Neural cell (in vitro differentiated cells): ENCODE measurements at regions not wholly inside any gene's neighbourhood (a gene's known extent, or its start where the extent isn't known, plus 50 kb on each side); places are given as distances from the start of the nearest gene placed in this dataset.
"Not testable (repeated sequence)": the region's sequence is repeated elsewhere in the genome, so short reads cannot be mapped to it uniquely, and the experiment has no call there.

Experiments
- H2AFZ ChIP-seq: fragments of 200-600, 300-800 bp; sonication (generic), shearing (Covaris generic); 2 replicates; pipeline ENCODE4 v1.6.0; 2014; ENCODE audit warnings: low read depth, mild to moderate bottlenecking, antibody characterized with exemption, low read length, moderate library complexity
- H3F3A ChIP-seq: fragments of 200-600 bp; shearing (Covaris generic); 2 replicates; pipeline ENCODE4 v1.6.1; 2016; ENCODE audit warnings: mild to moderate bottlenecking, moderate library complexity, mixed read lengths, antibody characterized with exemption, low read length; ENCODE audit not compliant: insufficient read depth, poor library complexity, severe bottlenecking
- H3K27ac ChIP-seq: fragments of 200-600, 300-800 bp; sonication (generic), shearing (Covaris generic); 2 replicates; pipeline ENCODE4 v1.5.1; 2014; ENCODE audit warnings: mild to moderate bottlenecking, low read length, moderate library complexity
- H3K27me3 ChIP-seq: fragments of 300-800, 200-600 bp; sonication (generic), shearing (Covaris generic); 2 replicates; pipeline ENCODE4 v1.6.0; 2014; ENCODE audit warnings: mild to moderate bottlenecking, low read depth, low read length, moderate library complexity; ENCODE audit not compliant: insufficient read depth
- H3K36me3 ChIP-seq: fragments of 300-800, 200-600 bp; sonication (generic), shearing (Covaris generic); 2 replicates; pipeline ENCODE4 v1.5.1; 2014; ENCODE audit warnings: mild to moderate bottlenecking, antibody characterized with exemption, low read length, moderate library complexity; ENCODE audit not compliant: insufficient read depth
- H3K4me2 ChIP-seq: fragments of 300-800, 200-600 bp; sonication (generic), shearing (Covaris generic); 2 replicates; pipeline ENCODE4 v1.6.0; 2014; ENCODE audit warnings: mild to moderate bottlenecking, low read length
- H3K4me3 ChIP-seq: fragments of 300-800, 200-600 bp; sonication (generic), shearing (Covaris generic); 2 replicates; pipeline ENCODE4 v1.5.1; 2014; ENCODE audit warnings: mild to moderate bottlenecking, low read length, moderate library complexity
- H3K79me2 ChIP-seq: fragments of 200-600 bp; shearing (Covaris generic); replicated peaks from 2 replicates; pipeline ENCODE4 v1.6.0; 2014; ENCODE audit warnings: mild to moderate bottlenecking, low read length, moderate library complexity; ENCODE audit not compliant: insufficient read depth
- H3K9ac ChIP-seq: fragments of 300-800, 200-600 bp; sonication (generic), shearing (Covaris generic); 2 replicates; pipeline ENCODE4 v1.6.1; 2016; ENCODE audit warnings: mild to moderate bottlenecking, low read length, mixed read lengths
- H3K9me2 ChIP-seq: fragments of 200-600 bp; shearing (Covaris generic); 2 replicates; pipeline ENCODE4 v1.6.1; 2016; ENCODE audit warnings: mild to moderate bottlenecking, low read length, mixed read lengths; ENCODE audit not compliant: insufficient read depth
- H3K9me3 ChIP-seq: fragments of 200-600, 300-800 bp; sonication (generic), shearing (Covaris generic); 2 replicates; pipeline ENCODE4 v1.6.1; 2016; ENCODE audit warnings: mild to moderate bottlenecking, mixed run types, low read length, moderate library complexity, mixed read lengths
- H4K20me1 ChIP-seq: fragments of 200-600 bp; shearing (Covaris generic); 2 replicates; pipeline ENCODE4 v1.6.1; 2016; ENCODE audit warnings: mild to moderate bottlenecking, mixed run types; ENCODE audit not compliant: insufficient read depth
- CTCF ChIP-seq: fragments of 450-650 bp; IDR thresholded peaks from 2 replicates; pipeline ENCODE4 v1.5.1; 2014; ENCODE audit warnings: antibody characterized with exemption, mild to moderate bottlenecking, moderate library complexity; ENCODE audit not compliant: poor library complexity, severe bottlenecking
- EP300 ChIP-seq: fragments of 450-650 bp; conservative IDR thresholded peaks from 2 replicates; pipeline ENCODE4 v1.6.1; 2014; ENCODE audit warnings: antibody characterized with exemption, mild to moderate bottlenecking, moderate library complexity; ENCODE audit not compliant: poor library complexity, severe bottlenecking
- POLR2AphosphoS5 ChIP-seq: IDR thresholded peaks from 2 replicates; pipeline ENCODE4 v1.6.1; 2012
- RAD21 ChIP-seq: fragments of 450-650 bp; conservative IDR thresholded peaks from 2 replicates; pipeline ENCODE4 v1.6.1; 2014; ENCODE audit warnings: antibody characterized with exemption, mild to moderate bottlenecking, moderate library complexity
- REST ChIP-seq: IDR thresholded peaks from 2 replicates; pipeline ENCODE4 v1.6.1; 2012; ENCODE audit warnings: borderline replicate concordance
- SMC3 ChIP-seq: fragments of 450-650 bp; conservative IDR thresholded peaks from 2 replicates; pipeline ENCODE4 v1.6.1; 2014; ENCODE audit warnings: antibody characterized with exemption, mild to moderate bottlenecking, moderate library complexity; ENCODE audit not compliant: poor library complexity
- TAF1 ChIP-seq: IDR thresholded peaks from 2 replicates; pipeline ENCODE4 v1.6.1; 2012; ENCODE audit warnings: low read depth

GRCh38 chr2:128595763-128596395, 277.2 kb upstream of the HS6ST1 start:
- no peak overlapping the region for H2AFZ ChIP-seq

GRCh38 chr2:128596396-128597120, 277.9 kb upstream of the HS6ST1 start:
- H3F3A ChIP-seq = no peaks in the 10 kb centered on the region
- no peaks in the 10 kb centered on the region for H3K36me3 ChIP-seq
- no peak overlapping the region for H3K9ac ChIP-seq
- no peak overlapping the region for H3K4me3 ChIP-seq
- no peaks in the 10 kb centered on the region for H3K79me2 ChIP-seq
- no peaks in the 10 kb centered on the region for H3K9me3 ChIP-seq
- no peak overlapping the region for H3K4me2 ChIP-seq
- no peaks in the 10 kb centered on the region for H3K27me3 ChIP-seq
- no peak overlapping the region for H2AFZ ChIP-seq
- TF ChIP-seq CTCF = no peak
- H3K27ac ChIP-seq = no peak overlapping the region
- H4K20me1 ChIP-seq = no peaks in the 10 kb centered on the region
- H3K9me2 ChIP-seq = no peaks in the 10 kb centered on the region

More at GRCh38 chr2:128595763-128596395, 277.2 kb upstream of the HS6ST1 start:
- Histone ChIP-seq H3K9me3 (no peaks in the 10 kb centered on the region), H3K4me3 (no peak overlapping the region), H3K36me3 (no peaks in the 10 kb centered on the region), H3F3A (no peaks in the 10 kb centered on the region), H3K9ac (no peak overlapping the region), H3K27me3 (no peaks in the 10 kb centered on the region), H4K20me1 (no peaks in the 10 kb centered on the region), H3K27ac (no peak overlapping the region), H3K79me2 (no peaks in the 10 kb centered on the region), H3K4me2 (no peak overlapping the region), H3K9me2 (no peaks in the 10 kb centered on the region)
- no peak for TF ChIP-seq POLR2AphosphoS5

GRCh38 chr2:128597121-128597762, 278.6 kb upstream of the HS6ST1 start:
- TF ChIP-seq EP300 = no peak
- no peak for TF ChIP-seq SMC3
- TF ChIP-seq CTCF = no peak
- no peak for TF ChIP-seq TAF1
- no peak for TF ChIP-seq POLR2AphosphoS5
- no peak for TF ChIP-seq RAD21
- TF ChIP-seq REST = no peak
- H3K4me3 ChIP-seq = no peak overlapping the region
- H4K20me1 ChIP-seq = no peaks in the 10 kb centered on the region
- H3F3A ChIP-seq = no peaks in the 10 kb centered on the region
- H3K9ac ChIP-seq = no peak overlapping the region
- H3K9me3 ChIP-seq = no peaks in the 10 kb centered on the region
- H3K27ac ChIP-seq = no peak overlapping the region
- no peaks in the 10 kb centered on the region for H3K27me3 ChIP-seq
- no peak overlapping the region for H2AFZ ChIP-seq
- no peaks in the 10 kb centered on the region for H3K79me2 ChIP-seq
- no peaks in the 10 kb centered on the region for H3K36me3 ChIP-seq
- H3K4me2 ChIP-seq = no peak overlapping the region
- H3K9me2 ChIP-seq = no peaks in the 10 kb centered on the region

GRCh38 chr2:128598260-128598659, 279.6 kb upstream of the HS6ST1 start:
- not testable (repeated sequence) for H3K9me3 ChIP-seq, H3F3A ChIP-seq, H3K36me3 ChIP-seq, H3K4me2 ChIP-seq, H3K27ac ChIP-seq, H2AFZ ChIP-seq, H3K9me2 ChIP-seq, H3K4me3 ChIP-seq, H3K79me2 ChIP-seq, H4K20me1 ChIP-seq, H3K27me3 ChIP-seq, H3K9ac ChIP-seq
